GM19035 (cell line): ENCODE measurements at regions not wholly inside any gene's neighbourhood (a gene's known extent, or its start where the extent isn't known, plus 50 kb on each side); places are given as distances from the start of the nearest gene placed in this dataset.

Source experiments
- ATAC-seq: cut with Tn5 transposase; IDR thresholded peaks from one replicate; pipeline ENCODE4 v1.9.1; 2021; ENCODE audit not compliant: unreplicated experiment

DNA sequence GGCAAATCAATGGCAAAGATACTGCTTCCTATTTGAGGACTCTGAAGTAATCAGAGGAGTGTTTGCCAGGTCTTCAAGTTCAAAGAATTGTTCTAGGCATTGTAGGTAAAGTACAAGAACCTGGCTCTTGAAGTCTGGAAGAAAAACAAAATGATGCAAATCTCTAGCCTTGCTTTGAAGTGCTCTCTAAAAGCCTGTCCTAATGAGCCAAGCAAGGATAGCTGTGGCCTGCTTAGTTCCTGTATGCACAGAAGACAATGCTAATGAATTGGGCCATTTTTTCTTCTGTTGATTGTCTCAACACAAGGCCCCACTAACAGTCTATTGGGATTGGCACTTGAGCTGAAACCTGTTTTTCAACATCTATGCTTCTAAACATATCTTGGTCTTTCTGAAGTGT, 165.0 kb upstream of the POU3F2 start:
- ATAC-seq: no peak

DNA sequence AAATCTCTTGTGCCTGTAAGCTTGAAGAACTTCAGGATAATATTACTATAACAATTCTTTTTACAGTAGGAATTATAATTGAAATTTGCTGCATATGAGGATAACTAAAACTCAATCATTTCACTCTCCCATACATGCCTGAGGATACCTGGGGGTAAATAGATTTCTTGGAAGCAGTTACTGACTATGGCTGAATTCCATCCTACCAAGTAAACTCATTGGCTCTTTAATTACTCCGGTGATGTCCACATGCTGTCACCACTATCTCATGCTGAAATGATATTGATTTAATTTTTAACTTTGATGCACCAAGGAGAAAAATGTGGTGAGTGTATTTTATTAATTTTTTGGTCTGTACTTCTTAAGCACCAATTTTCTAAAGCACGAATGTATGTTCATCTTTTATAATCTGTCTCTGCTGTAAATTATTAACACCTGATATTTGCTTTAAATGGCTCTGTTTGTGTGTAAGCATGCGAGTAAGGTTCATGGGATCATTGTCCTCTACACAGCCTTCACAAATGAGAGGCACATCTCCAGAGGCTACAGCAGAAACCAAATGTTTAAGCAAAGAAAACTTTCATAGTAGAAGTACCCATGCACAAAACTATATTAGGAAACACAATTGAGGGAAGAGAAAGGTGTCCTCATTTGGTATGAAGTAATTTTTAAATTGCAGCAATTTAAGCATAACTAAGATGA, 164.2 kb upstream of the POU3F2 start:
- no peak for ATAC-seq

DNA sequence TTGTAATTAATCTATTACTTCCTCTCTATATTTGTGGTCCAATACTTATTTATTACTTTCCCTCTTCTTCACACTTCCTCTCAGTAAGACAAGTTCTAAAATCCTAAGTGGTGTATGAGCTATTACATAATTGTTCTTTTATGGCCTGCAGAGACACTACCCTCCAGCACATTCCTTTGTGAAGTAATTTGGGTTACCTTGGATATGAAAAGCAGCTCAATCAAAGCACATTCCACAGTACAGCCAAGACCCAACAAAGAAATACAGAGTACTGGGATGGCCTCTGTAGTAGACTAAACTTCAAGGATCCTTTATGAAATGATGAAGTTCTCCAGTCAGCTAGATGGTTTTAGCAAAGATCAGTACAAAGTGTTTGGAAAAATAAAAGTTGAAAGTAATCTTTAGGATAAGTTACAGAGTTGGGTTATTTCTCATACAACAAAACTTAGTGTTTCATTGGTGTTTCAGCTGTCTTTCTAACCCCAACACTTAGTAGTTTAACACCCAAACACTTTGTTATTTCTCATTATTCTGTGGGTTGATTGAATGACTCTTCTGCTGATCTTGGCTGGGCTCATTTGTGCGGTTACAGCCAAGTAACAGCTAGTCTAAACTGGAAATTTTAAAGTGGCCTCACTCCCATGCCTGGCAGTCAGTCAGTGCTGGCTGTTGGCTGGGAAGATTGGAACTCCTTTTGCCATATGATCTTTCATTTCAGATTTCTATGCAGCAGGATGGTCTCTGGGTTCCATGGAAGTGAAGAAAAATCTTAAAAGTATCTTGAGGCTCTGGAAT, 161.5 kb upstream of the POU3F2 start:
- no peak for ATAC-seq

DNA sequence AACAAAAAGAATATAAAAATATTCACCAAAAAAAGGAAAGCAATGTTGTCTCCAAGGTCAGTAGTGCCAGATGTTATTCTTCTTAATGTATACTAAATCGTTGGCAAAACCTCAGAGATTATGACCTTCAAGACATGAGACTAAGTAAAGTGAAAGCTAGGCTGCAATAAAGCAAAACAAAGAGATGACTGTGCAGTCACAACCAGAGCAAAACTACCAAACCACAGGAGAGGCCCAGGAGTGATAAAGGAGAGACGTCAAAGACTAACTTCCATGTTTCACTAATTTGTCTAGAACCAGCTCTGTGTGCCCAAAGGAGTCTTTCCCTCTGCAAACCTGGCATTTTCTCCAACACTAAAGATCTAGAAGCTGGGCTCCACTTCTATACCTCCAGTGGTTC, 155.9 kb upstream of the POU3F2 start:
- ATAC-seq: no peak

DNA sequence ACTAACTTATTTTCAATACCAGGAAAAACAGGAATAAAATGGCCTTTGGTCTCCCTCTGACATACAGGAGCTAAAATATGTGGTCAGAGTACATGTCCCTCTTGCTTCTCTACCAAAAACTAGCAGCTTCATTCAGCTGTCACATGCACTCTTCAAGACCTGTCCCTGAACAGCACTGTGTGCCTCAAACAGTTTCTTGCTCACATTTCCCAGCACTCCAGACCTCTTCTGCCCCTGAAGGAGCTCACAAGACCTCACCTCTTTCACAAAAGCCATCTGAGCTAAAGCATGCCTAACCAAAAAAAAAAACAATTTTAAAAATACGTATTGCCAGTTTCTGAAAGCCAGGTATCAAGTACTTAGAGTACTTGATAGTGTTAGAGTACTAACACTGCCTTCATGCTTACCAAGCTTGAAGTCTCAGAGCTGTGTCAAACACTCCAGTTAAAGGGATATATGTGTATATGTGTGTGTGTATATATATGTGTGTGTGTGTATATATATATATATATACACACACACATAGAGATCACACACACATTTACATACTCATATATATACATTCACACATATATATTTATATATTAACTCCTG, 148.3 kb upstream of the POU3F2 start:
- no peak for ATAC-seq

DNA sequence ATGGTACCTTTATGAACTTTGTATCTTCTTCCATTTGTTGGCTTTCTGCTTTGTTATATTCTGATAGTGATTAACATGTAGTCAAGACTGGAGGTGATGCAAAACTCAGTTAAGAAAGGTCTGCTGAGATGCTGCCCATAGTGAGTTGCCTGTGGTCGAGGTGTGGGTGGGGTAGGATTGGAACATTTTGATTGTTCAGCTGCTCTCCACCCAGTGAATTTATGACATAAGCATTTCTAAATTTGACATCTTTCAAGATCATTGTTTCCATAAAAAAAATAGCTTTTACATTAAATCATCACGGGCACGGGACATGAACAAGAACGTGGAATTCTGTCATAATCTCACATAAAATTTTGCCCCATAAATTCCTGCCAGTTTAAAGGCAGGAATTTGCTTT, 146.6 kb upstream of the POU3F2 start:
- ATAC-seq: no peak

DNA sequence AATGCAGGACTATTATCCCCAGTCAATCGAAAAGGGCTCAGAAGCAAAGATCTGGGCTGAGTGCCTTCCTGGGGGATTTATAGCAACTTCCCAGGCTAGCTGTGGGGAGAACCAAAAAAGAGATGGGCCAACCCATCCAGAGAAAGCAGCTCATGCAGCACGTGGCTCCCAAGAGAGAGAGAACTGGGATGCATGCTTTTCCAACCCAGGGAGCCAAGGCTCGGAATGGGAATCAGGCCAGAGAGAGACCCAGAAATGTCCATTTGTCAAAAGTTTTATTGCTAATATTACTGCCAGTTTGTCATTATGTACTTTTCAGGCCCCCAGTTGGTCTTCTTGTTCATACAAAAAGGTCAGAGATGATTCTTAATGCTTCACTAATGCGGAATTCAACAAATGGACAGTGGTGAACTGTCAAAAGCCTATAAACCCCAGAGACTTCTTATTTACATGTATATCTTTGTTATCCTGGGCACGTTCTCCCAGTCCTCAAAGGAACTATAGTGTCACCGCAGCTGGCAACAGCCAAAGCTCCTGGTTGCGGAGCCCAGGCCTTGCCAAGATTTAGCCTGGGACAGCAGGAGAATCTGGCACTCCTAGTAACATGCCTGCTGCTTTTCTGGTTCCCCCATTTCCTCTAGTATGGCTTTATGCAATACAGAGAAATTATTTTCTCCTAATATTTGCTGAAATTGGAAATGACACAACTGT, 139.1 kb upstream of the POU3F2 start:
- ATAC-seq: no peak

DNA sequence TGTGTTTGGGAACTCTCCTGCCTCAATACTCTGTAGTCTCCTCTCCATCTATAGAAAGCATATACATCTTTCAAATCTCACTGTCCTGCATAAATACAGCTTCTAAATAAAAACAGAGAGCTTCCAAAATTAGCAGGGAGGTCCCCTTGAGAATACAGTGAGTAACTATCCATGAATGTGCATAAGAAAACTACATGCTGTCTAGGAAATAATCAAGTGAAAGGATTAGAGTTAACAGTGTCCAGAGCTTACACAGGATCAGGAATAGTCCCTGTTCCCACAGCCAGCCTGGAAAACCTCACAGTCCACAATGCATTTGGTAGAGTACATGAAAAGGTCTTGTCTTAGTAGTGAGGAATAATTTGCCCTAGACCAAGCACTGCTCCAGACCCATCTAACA, 123.0 kb upstream of the POU3F2 start:
- no peak for ATAC-seq

DNA sequence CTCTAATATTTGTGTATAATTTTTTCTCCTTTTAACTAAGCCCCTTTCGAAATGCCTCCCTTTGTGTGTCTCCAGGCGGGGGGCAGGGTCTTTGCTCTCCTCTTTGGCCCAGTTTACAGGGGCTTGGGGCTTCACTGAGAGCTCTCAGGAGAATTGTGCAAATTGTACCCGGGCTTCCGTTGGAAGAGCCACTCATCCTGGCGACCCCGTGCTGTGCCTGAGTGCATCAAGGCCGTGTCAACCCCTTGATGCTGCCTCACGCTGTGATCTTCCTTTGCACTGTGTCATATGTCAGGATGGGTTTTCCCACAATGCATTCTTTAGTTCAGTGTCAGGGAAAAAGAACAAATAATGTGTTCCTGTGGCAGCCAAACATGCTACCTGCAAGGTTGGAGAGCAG, 118.0 kb upstream of the POU3F2 start:
- ATAC-seq: no peak

DNA sequence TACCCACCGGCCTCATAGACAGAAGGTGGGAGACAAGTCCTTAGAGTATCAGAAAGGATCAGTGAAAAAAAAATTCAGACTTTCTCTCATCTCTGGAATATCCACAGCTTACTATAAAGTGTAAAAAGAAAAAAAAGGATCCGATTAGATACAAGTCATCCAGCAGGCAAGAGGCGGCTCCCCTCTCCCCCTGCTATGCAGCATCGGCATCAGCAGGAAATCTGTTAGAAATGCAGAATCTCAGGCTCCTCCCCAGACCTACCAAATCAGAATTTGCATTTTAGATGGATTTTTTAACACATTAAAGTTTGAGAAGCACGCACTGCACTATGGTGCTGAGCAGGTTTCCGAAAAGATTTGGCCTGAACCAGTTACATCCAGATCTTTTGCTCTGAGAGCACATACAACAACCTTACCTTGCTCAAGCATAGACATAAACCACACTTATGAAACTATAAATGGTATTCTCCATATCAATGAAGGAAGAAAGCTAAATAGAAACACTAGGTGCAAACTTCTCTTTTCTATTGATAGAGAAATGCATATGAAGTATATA, 117.0 kb upstream of the POU3F2 start:
- ATAC-seq: no peak

DNA sequence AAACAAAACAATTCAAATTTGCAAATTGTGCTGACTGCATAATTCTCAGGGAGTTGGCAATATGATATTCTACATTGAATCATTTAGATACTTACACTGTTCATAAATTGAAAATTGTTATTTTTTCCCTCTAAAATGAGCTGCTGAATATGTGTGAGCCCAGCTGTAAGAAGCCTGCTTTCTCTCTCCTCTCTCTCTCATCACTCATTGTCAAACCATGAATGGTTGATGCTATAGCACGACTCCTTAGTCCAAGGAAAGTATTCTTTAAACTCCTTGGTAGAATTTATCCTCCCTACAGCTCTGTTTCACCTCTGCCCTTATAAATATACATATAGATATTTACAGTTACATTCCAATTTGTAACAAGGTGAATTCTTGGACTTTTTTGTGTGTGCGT, 116.4 kb upstream of the POU3F2 start:
- no peak for ATAC-seq

DNA sequence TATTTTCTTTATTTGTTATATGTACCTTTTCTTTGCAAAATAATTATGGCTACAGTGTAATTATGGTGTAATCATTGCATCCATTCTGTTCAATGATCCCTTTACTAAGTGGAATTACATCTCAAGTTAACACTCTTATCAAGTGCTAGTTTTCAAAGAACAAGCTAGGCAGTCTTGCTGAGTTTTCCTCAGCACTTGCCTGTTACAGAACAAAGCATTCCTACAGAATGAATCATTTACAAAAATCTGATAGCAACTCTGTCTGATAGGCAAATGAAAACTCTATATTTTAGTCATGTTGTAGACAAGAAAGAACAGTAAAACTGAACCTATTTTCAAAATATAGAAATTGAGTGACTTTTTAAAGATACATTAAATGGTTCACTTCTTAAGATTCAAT, 109.8 kb upstream of the POU3F2 start:
- ATAC-seq: no peak

DNA sequence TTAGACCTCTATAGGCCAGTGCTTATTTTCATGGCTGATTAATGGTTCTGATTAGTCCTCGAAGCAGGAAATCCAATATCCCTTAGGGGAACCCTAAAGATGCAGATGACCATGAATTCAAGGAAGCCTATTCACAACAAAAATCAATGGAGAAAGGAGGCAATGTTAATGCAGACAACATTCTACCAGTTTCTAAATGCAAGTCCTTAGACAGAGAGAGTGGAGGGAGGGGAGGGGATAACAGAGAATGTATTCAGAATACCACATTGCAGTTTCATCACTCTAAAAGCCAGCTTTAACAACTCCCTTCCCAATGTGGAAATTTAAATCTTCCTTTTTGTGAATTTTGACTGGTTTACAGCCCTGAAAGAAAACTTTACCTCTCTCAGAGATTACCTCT, 87.1 kb upstream of the POU3F2 start:
- no peak for ATAC-seq

DNA sequence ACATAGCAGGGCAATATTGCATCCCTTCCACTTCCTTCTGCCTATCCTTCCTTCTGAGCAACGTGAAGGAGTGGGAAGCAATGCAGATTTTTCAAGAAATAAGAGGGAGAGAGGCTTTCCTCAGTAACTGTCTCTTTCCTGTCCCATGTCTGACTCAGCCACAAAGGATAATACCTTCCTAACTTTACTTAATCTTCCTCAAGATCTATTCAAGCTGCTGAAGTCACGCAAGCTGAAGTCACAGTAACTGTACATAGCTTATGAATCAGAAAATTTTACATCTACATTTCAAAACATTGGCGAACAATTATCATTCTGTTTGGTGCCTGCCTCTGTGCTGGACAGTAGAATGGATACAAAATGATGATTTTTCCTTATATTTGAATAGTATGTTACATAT, 86.4 kb upstream of the POU3F2 start:
- ATAC-seq: no peak

DNA sequence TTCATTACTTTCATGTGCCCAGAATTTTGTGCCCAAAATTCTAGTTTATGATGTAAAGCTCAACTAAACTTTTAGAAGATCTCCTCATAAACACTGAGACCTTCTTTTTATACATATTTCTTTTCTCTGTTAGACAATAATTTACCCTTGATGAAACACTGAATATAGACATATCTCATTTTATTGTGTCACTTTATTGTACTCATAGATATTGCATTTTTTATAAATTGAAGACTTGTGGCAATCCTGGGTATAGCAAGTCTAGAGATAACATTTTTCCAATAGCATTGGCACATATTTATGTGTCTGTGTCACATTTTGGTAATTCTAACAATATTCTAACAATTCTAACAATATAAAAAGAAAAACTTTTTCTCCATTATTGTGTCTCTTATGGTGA, 74.9 kb upstream of the POU3F2 start:
- no peak for ATAC-seq

DNA sequence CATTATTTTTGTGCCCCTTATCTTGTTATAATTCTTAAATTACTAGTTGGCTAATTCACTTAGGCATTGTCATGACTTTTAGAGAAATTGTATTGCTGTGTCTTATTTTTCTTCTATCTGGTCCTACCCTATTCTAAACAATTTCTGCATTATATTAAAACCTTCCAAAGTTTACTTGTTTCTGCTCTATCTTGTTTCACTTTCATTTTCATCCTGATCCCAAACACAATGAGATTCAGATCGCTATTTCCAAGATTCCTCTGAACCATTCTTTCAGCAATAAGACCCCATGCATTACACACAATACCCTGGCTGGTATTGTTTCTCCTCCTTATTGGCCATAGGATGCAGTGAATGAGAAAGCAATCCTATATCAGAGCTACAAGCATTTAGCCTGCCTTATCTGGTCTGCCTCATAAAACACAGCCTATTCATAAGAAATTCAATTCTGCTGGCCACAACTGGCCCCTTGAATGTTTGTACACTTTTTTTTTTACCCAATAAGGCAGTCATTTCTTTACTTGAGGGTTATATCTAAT, 69.9 kb upstream of the POU3F2 start:
- ATAC-seq: no peak

DNA sequence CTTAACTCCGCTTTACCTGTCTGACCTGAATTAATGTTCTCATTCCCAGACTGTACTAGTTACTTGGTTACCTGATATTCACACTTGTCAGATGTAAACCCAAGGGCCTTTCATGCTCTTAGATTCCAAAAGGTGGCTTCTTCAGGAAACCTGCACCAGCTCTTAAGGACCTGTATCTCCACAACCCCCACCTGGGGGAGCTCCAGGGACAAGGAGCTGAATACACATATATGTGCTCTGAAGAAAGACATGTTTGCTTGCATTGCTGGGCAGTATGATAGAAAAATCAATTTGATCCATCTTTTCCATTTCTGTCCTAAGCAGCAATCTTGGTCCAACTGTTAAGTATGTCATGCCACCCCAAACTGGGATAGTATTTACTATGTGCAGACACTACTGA, 64.8 kb upstream of the POU3F2 start:
- peak; percentile 77 for ATAC-seq

DNA sequence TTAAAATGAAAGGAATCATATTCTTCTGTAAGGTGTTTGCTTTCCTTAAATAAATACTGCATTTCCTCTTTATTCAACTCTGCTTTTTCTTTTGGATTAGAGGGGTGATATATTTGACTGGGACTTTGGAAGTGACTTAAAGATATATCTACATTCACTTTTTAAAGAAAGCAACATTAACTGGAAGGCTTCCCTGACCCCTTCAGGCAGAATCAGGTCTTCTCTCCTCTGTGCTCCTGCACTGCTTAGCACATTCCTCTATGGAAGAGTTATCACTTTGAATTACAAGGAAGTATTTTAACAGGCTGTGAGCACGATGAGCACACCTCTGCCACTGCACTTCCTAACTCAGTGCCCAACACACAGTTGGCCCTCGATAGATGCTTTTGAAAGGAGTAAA, 59.2 kb upstream of the POU3F2 start:
- no peak for ATAC-seq

DNA sequence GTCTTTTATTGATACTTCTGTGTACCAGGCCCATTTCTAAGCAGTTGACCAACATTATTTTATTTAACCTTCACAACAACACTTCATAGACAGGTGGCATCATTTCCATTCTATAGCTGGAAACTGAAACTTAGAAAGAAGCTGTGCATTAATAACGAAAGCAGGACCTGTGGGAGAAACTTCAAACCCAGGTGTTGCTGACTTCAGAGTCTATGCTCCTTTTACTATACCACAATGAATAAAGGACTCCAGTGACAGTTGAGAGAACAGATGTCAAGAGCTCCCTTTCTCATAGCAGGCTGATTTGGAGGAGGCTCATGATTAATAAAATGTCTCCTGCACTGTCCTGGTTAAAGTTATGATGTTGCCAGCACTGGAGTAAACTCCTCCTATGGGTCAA, 56.6 kb upstream of the POU3F2 start:
- ATAC-seq: peak; percentile 100

DNA sequence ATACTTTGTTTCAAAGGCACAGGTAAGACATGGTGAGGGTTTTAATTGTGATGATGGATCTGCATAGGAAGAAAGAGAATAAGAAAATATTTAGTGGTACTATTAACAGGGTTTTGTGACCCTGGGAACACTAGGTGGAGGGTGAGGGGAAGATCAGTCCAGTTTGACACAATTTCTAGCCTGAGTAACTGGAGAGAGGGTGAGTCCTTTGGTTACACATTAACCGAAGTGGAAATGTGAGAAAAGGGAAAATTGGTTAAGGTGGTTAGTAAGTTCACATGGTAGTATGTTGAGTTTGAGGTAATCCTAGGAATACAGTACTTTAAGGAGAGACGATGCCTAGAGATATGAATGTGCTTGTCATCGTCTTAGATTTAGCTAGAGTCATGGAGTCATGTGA, 54.8 kb upstream of the POU3F2 start:
- ATAC-seq: no peak

DNA sequence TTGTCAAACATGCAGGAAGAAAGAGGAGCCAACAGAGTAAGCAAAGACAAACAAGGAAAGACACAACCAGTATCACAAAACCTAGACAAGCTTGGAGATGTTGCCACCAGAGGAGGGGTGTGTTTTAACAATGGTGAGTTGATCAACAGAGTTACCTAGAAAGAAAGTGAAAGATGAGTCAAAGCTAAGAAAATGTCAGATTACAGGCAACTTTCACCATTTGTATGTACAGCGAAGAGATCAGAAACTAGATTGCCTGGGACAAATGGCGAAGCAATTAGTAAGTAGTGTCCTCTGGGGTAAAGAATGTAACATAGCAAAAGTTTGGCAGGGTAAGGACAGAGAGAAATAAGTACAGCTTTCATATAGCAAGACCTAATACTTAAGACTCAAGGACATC, 51.6 kb upstream of the POU3F2 start:
- ATAC-seq: no peak
